Right lobe of liver (tissue), 6 donors: ENCODE measurements at regions not wholly inside any gene's neighbourhood (a gene's known extent, or its start where the extent isn't known, plus 50 kb on each side); places are given as distances from the start of the nearest gene placed in this dataset.

Experiments
- ATAC-seq, 4 donors: fragments of 200-7000 bp; cut with Tn5 transposase; one replicate each; pipeline ENCODE4 v1.9.1; 2020; ENCODE audit warnings: mild to moderate bottlenecking in 4 of 4, moderate library complexity in 4 of 4
- DNase-seq, 3 donors: peaks; one replicate each; pipeline ENCODE4 v3.0.0-alpha.2; 2020
- H3K27ac ChIP-seq, 3 donors: fragments of 200-600 bp; one replicate each; pipeline ENCODE4 v1.8.0; 2022
- H3K27me3 ChIP-seq, 2 donors: fragments of 200-600 bp; one replicate each; pipeline ENCODE4 v1.8.0; 2022
- H3K36me3 ChIP-seq, 4 donors: fragments of 200-600 bp; sonication (generic) in 1 of 4; one replicate each; pipeline versions ENCODE4 v1.5.1 to v1.8.0; 2017 to 2022; ENCODE audit warnings: control low read depth in 1 of 4
- H3K4me1 ChIP-seq, 4 donors: fragments of 200-600 bp; sonication (generic) in 1 of 4; one replicate each; pipeline versions ENCODE4 v1.5.1 to v1.8.0; 2017 to 2022; ENCODE audit warnings: control low read depth in 1 of 4
- H3K4me3 ChIP-seq, 3 donors: fragments of 200-600 bp; one replicate each; pipeline ENCODE4 v1.8.0; 2022
- H3K9me3 ChIP-seq, 4 donors: fragments of 200-600 bp; sonication (generic) in 1 of 4; one replicate each; pipeline versions ENCODE4 v1.5.1 to v1.8.0; 2017 to 2022; ENCODE audit warnings: control low read depth in 1 of 4
- POLR2A ChIP-seq: fragments of 450-650 bp; IDR thresholded peaks from one replicate; pipeline ENCODE4 v1.6.1; 2017; ENCODE audit warnings: antibody characterized with exemption, mild to moderate bottlenecking
- WGBS: methylation state at CpG from one replicate; pipeline ENCODE4 v1.1.6; 2018; ENCODE audit warnings: low coverage, low lambda C conversion rate; ENCODE audit not compliant: insufficient coverage; ENCODE audit errors: missing lambda C conversion rate; 5-methylcytosine and 5-hydroxymethylcytosine counted together
- intact Hi-C, 2 donors: fragments of 100-400 bp; cut with DNase I; formaldehyde crosslinking; loops; one replicate each; pipeline versions ENCODE4 v1.11.2 to v1.14.1; 2022
- TF ChIP-seq, protein P1 (sequence below), 4 donors: fragments of 200-600 bp in 3 of 4; fragments of 450-650 bp in 1 of 4; IDR thresholded peaks; one replicate each; pipeline versions ENCODE4 v1.5.1 to v1.8.0; 2016 to 2022; ENCODE audit warnings: antibody characterized with exemption in 4 of 4, mild to moderate bottlenecking in 2 of 4
- donor health status: DM: no; HTN: yes; CAD: no.
- donor health status: DM: no; HTN: no; CAD: no.
- donor health status: DM: no; HTN: no; CAD: no.
- donor health status: DM: no; HTN: yes; CAD: no.
- donor health status: DM: no; HTN: yes; CAD: no.

DNA sequence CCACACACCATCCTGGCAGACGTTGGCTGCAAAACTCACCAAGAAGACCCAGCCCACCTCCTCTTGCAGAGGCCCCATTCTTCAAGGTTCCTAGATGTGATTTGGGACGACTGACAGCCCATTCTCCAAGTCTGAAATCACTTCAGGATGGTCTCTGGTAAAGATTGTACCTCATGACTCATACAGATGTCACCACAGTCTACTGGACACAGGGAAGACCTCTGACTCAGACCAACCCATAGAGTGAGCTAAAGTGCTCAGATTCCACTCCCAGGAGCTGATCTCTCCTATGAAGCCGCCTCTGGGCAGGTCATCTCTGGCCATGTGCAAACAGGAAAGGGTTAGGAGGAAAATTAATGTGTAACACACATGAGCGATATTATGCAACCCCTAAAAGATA lies 102.4 kb upstream of the VWC2 start:
- 66% methylated on average over 2 of the region's 4 CpGs for WGBS
- no peaks in the 10 kb centered on the region for H3K27me3 ChIP-seq
- H3K9me3 ChIP-seq, result no peaks in the 10 kb centered on the region
- intact Hi-C loops, result no loop called here
- no peak overlapping the region for H3K4me3 ChIP-seq
- DNase-seq, result no peak
- TF ChIP-seq, protein P1, sequence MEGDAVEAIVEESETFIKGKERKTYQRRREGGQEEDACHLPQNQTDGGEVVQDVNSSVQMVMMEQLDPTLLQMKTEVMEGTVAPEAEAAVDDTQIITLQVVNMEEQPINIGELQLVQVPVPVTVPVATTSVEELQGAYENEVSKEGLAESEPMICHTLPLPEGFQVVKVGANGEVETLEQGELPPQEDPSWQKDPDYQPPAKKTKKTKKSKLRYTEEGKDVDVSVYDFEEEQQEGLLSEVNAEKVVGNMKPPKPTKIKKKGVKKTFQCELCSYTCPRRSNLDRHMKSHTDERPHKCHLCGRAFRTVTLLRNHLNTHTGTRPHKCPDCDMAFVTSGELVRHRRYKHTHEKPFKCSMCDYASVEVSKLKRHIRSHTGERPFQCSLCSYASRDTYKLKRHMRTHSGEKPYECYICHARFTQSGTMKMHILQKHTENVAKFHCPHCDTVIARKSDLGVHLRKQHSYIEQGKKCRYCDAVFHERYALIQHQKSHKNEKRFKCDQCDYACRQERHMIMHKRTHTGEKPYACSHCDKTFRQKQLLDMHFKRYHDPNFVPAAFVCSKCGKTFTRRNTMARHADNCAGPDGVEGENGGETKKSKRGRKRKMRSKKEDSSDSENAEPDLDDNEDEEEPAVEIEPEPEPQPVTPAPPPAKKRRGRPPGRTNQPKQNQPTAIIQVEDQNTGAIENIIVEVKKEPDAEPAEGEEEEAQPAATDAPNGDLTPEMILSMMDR (IDR thresholded peaks at IDR 0.05), result no peak
- no peak for TF ChIP-seq POLR2A
- H3K27ac ChIP-seq, result no peak overlapping the region
- no peak for ATAC-seq
- no peaks in the 10 kb centered on the region for H3K4me1 ChIP-seq
- H3K36me3 ChIP-seq, result no peaks in the 10 kb centered on the region

DNA sequence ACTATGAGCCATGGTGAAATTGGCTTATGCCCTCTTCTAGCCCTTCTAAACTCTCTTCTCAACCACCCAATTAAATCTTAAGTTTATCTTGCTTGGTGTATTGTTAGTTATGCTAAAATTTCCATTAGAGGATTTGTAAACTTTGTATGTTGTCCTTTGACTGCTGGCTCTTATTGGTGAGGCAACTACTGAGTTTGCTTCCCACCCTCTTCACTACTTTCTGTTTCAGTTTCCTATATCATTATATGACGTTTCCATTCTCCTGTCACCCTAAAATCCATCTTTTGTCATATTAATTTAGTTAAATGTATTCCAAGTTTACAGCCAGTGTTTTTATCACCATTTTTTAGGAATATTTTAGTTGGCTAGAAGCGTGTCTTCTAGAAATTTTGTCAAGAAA lies 80.9 kb upstream of the VWC2 start:
- ATAC-seq, result no peak

DNA sequence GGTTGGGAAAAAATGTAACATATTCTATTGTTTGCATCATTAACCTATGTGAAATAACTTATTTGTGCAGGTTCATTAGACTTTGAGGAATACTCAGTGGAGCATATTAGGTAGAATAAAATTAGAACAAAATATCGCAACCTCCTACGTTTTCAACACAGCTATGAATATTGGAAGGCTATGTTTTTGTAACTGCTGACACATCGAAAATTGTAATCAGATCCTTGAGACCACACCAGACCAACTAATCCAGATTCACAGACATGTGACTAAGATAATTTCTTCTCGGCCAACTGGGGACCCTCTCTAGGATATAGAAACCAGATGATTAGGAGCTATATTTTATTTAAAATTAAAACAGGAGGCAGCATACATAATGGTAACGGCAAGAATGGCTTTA lies 77.5 kb upstream of the VWC2 start:
- Histone ChIP-seq H3K4me3 (no peak overlapping the region), H3K36me3 (no peaks in the 10 kb centered on the region), H3K9me3 (no peaks in the 10 kb centered on the region), H3K27ac (no peak overlapping the region), H3K4me1 (no peaks in the 10 kb centered on the region), H3K27me3 (no peaks in the 10 kb centered on the region)
- WGBS, result 63% methylated on average over 5 of the region's 5 CpGs
- no peak for TF ChIP-seq POLR2A
- TF ChIP-seq, protein P1 (IDR thresholded peaks at IDR 0.05), result no peak
- ATAC-seq, result no peak
- intact Hi-C loops, result no loop called here
- DNase-seq, result no peak

More for the DNA sequence above, 80.9 kb upstream of the VWC2 start:
- Histone ChIP-seq H3K4me3 (no peak overlapping the region), H3K9me3 (no peaks in the 10 kb centered on the region), H3K27ac (no peak overlapping the region), H3K36me3 (no peaks in the 10 kb centered on the region), H3K4me1 (no peaks in the 10 kb centered on the region), H3K27me3 (no peaks in the 10 kb centered on the region)
- DNase-seq, result no peak
- TF ChIP-seq, protein P1 (IDR thresholded peaks at IDR 0.05), result no peak
- no peak for TF ChIP-seq POLR2A
- WGBS, result 35% methylated on average over 2 of the region's 2 CpGs
- intact Hi-C loops, result no loop called here

DNA sequence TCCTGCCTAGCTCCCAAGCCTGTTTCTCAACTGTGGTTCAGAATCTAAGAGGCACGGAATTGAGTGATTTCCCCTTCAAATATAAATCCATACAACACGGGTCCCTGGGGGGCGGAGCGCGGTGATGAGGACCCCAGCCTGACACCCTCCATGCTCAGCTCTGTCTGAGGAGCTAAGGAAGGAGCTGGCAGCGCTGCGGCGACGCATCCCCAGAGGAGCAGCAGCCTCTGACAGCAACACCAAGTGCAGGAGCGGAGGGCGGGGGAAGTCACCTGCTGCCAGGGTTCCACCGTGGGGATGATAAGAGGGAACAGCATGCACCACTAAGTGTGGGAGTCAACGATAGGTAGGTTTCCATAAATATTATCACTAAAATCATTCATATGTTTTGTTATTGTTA lies 72.6 kb upstream of the VWC2 start:
- WGBS, result 77% methylated on average over 6 of the region's 13 CpGs
- TF ChIP-seq, protein P1 (IDR thresholded peaks at IDR 0.05), result no peak
- no peak for TF ChIP-seq POLR2A
- intact Hi-C loops, result no loop called here
- no peaks in the 10 kb centered on the region for H3K9me3 ChIP-seq
- no peaks in the 10 kb centered on the region for H3K36me3 ChIP-seq
- DNase-seq (no peak), ATAC-seq (no peak)
- H3K4me3 ChIP-seq, result no peak overlapping the region
- H3K4me1 ChIP-seq, result no peaks in the 10 kb centered on the region
- H3K27ac ChIP-seq, result no peak overlapping the region
- H3K27me3 ChIP-seq, result no peaks in the 10 kb centered on the region

DNA sequence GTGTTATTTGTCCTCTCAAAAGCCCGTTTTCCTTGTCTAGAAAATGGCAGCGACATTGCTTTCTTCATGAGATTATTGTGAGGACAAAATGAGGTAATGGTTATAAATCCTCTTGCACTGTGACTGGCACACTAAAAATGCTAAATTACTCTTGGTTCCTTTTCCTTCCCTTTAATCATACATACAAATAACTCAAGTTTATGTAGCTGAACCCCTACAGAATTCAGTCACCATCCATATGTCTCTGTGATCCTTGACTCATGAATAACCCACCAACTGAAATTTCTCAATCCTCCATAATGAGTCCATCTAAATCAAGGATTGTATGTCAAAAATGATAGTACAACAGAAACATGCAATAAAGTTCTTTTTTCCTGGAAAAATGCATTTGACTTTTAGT lies 71.3 kb upstream of the VWC2 start:
- no peaks in the 10 kb centered on the region for H3K4me1 ChIP-seq
- TF ChIP-seq, protein P1 (IDR thresholded peaks at IDR 0.05), result no peak
- no peak for TF ChIP-seq POLR2A
- no peak overlapping the region for H3K27ac ChIP-seq
- 25% methylated on average over 2 of the region's 2 CpGs for WGBS
- H3K27me3 ChIP-seq, result no peaks in the 10 kb centered on the region
- no peaks in the 10 kb centered on the region for H3K9me3 ChIP-seq
- H3K4me3 ChIP-seq, result no peak overlapping the region
- no peaks in the 10 kb centered on the region for H3K36me3 ChIP-seq
- ATAC-seq (no peak), DNase-seq (no peak)
- intact Hi-C loops, result no loop called here
